Upper lobe of left lung (tissue), 4 donors: ENCODE measurements at regions not wholly inside any gene's neighbourhood (a gene's known extent, or its start where the extent isn't known, plus 50 kb on each side); places are given as distances from the start of the nearest gene placed in this dataset.

Source experiments
- CTCF ChIP-seq, 6 experiments: fragments of 450-650 bp in 4 of 6; fragments of 200-600 bp in 2 of 6; sonication (generic) in 2 of 6; IDR thresholded peaks; one replicate each; pipeline ENCODE4 v1.5.1; 2016 to 2019; ENCODE audit warnings: antibody characterized with exemption in 6 of 6
- EP300 ChIP-seq, 4 donors: sonication (generic); formaldehyde crosslinking; IDR thresholded peaks; one replicate each; pipeline ENCODE4 v1.5.1; 2017; ENCODE audit warnings: antibody characterized with exemption in 4 of 4, control low read depth in 2 of 4
- POLR2A ChIP-seq, 4 donors: fragments of 450-650 bp; IDR thresholded peaks; one replicate each; pipeline ENCODE4 v1.5.1; 2016 to 2017; ENCODE audit warnings: antibody characterized with exemption in 4 of 4, mild to moderate bottlenecking in 2 of 4
- POLR2AphosphoS5 ChIP-seq, 2 donors: sonication (generic); formaldehyde crosslinking; IDR thresholded peaks; one replicate each; pipeline ENCODE4 v1.5.1; 2017; ENCODE audit warnings: antibody characterized with exemption in 2 of 2

- TF ChIP-seq CTCF (IDR thresholded peaks at IDR 0.05) (no peak), EP300 (IDR thresholded peaks at IDR 0.05) (no peak), POLR2AphosphoS5 (IDR thresholded peaks at IDR 0.05) (no peak), POLR2A (IDR thresholded peaks at IDR 0.05) (no peak)
Measured at GRCh38 chr1:38121231-38121680, 74.7 kb upstream of the POU3F1 start.
